Right atrium auricular region (tissue), 2 donors: ENCODE measurements at regions not wholly inside any gene's neighbourhood (a gene's known extent, or its start where the extent isn't known, plus 50 kb on each side); places are given as distances from the start of the nearest gene placed in this dataset.

Experiments used
- DNase-seq: peaks from one replicate; pipeline ENCODE4 v3.0.0-alpha.2; 2019; ENCODE audit warnings: low spot score
- H3K27ac ChIP-seq, 2 donors: fragments of 200-600 bp; sonication (generic); 1 replicate in 1 of 2; 2 replicates in 1 of 2; pipeline ENCODE4 v1.5.1; 2016 to 2019
- H3K27me3 ChIP-seq, 2 donors: fragments of 200-600 bp; sonication (generic); one replicate each; pipeline versions ENCODE4 v1.5.1 to v1.6.0; 2017 to 2019
- H3K36me3 ChIP-seq: fragments of 200-600 bp; sonication (generic); one replicate; pipeline ENCODE4 v1.5.1; 2016
- H3K4me1 ChIP-seq, 2 donors: fragments of 200-600 bp; sonication (generic); one replicate each; pipeline versions ENCODE4 v1.5.1 to v1.6.0; 2017 to 2019
- H3K4me3 ChIP-seq, 2 donors: fragments of 200-600 bp; sonication (generic); 1 replicate in 1 of 2; 2 replicates in 1 of 2; pipeline ENCODE4 v1.5.1; 2017 to 2019; ENCODE audit warnings: mild to moderate bottlenecking in 1 of 2, moderate library complexity in 1 of 2
- H3K9me3 ChIP-seq, 2 donors: fragments of 200-600 bp; sonication (generic); one replicate each; pipeline ENCODE4 v1.5.1; 2019
- TF ChIP-seq, protein P1 (sequence below), 2 donors: fragments of 200-600 bp; sonication (generic); IDR thresholded peaks; one replicate each; pipeline ENCODE4 v1.5.1; 2019; ENCODE audit warnings: antibody characterized with exemption in 2 of 2

- TF ChIP-seq, protein P1, sequence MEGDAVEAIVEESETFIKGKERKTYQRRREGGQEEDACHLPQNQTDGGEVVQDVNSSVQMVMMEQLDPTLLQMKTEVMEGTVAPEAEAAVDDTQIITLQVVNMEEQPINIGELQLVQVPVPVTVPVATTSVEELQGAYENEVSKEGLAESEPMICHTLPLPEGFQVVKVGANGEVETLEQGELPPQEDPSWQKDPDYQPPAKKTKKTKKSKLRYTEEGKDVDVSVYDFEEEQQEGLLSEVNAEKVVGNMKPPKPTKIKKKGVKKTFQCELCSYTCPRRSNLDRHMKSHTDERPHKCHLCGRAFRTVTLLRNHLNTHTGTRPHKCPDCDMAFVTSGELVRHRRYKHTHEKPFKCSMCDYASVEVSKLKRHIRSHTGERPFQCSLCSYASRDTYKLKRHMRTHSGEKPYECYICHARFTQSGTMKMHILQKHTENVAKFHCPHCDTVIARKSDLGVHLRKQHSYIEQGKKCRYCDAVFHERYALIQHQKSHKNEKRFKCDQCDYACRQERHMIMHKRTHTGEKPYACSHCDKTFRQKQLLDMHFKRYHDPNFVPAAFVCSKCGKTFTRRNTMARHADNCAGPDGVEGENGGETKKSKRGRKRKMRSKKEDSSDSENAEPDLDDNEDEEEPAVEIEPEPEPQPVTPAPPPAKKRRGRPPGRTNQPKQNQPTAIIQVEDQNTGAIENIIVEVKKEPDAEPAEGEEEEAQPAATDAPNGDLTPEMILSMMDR (IDR thresholded peaks at IDR 0.05) = no peak
- Histone ChIP-seq H3K4me1 (peaks cover 0 to 53% of the 10 kb centered on the region in 2 donors), H3K4me3 (no peak overlapping the region), H3K9me3 (no peaks in the 10 kb centered on the region), H3K27me3 (no peaks in the 10 kb centered on the region), H3K36me3 (no peaks in the 10 kb centered on the region), H3K27ac (peak overlapping the region; percentile 64 to 83)
- DNase-seq = no peak
Observed at GRCh38 chr2:55099878-55100820, 49.9 kb upstream of the RTN4 start.
